ENCODE measurements at regions not wholly inside any gene's neighbourhood (a gene's known extent, or its start where the extent isn't known, plus 50 kb on each side); places are given as distances from the start of the nearest gene placed in this dataset.

GRCh38 chr1:8122477-8123407, 96.6 kb upstream of the ERRFI1 start (continued):
- TF ChIP-seq AHDC1 (CRISPR knock-in tag; IDR thresholded peaks at IDR 0.05; ENCODE audit: borderline replicate concordance) (no peak), ARNT (IDR thresholded peaks at IDR 0.05) (no peak), ZNF331 (CRISPR knock-in tag; IDR thresholded peaks at IDR 0.05) (no peak), YY1 (IDR thresholded peaks at IDR 0.05; ENCODE audit: insufficient read depth, insufficient replicate concordance, low read depth, low read length) (peak; percentile 23), ZBTB20 (CRISPR knock-in tag; IDR thresholded peaks at IDR 0.05; ENCODE audit: borderline replicate concordance, low read depth) (no peak)

- WGBS (ENCODE audit: low lambda C conversion rate) = 85% methylated on average over 3 of the region's 3 CpGs
- no TSS peak for BruUV-seq (replicated peaks)
- Histone ChIP-seq H2AFZ (ENCODE audit: low read length) (no peak overlapping the region), H4K20me1 (ENCODE audit: insufficient read depth, low read length) (no peaks in the 10 kb centered on the region), H3K4me3 (replicated peaks in 1 of 3; ENCODE audit: insufficient read depth in 1 of 3, low read depth in 2 of 3, low read length in 3 of 3) (no peak overlapping the region; a peak in 1 of 6 replicates), H3K4me2 (ENCODE audit: low read depth, low read length) (peak overlapping the region; percentile 64), H3K27ac (ENCODE audit: extremely low read length, insufficient read depth, low read length) (peak overlapping the region; percentile 97), H3K79me2 (ENCODE audit: insufficient read depth, low read length) (peaks cover 3% of the 10 kb centered on the region), H3K36me3 (replicated peaks in 1 of 2; ENCODE audit: control insufficient read depth in 1 of 2, insufficient read depth in 2 of 2, low read length in 2 of 2) (no peaks in the 10 kb centered on the region), H3K9me3 (ENCODE audit: low read length) (peaks cover 15% of the 10 kb centered on the region; the same call in 1 of the 2 replicates), H3K9ac (ENCODE audit: insufficient read depth, low read depth, low read length) (peak overlapping the region; percentile 69), H3K27me3 (ENCODE audit: control insufficient read depth in 1 of 2, insufficient read depth in 2 of 2, low read length in 2 of 2) (no peaks in the 10 kb centered on the region), H3K4me1 (ENCODE audit: insufficient read depth, low read length) (peaks cover 72% of the 10 kb centered on the region)
- ChIA-PET CTCF (ENCODE audit: low intra/inter-chr PET ratio, low total read pairs) (no interaction called here), POLR2A (interaction anchor here (0.5 to 4.7 kb wide), 22 partner anchors 11 to 95 kb away, joined by 3 to 64 read pairs (median 12); partner anchors contain the start of gene ERRFI1)
- in situ Hi-C loops (cut with HindIII; ENCODE audit: extremely low pct_ligation_motif_present, low pct_unique_long_range_greater_than_20kb) (no loop called here), intact Hi-C loops (cut with micrococcal nuclease; ENCODE audit: unreplicated experiment) (loop anchor here (5.0 kb wide), 1 partner anchor 45 kb away; no protein-coding TSS in a partner anchor)
- no peak for FAIRE-seq
- no peak for ATAC-seq
- DNase-seq (ENCODE audit: low spot score) = no peak
- TF ChIP-seq MLXIP (CRISPR knock-in tag; IDR thresholded peaks at IDR 0.05; ENCODE audit: borderline replicate concordance) (no peak), ZNF660 (CRISPR knock-in tag; IDR thresholded peaks at IDR 0.05; ENCODE audit: borderline replicate concordance, low read depth) (no peak), REXO4 (CRISPR knock-in tag; IDR thresholded peaks at IDR 0.05; ENCODE audit: borderline replicate concordance) (no peak), MAFK (conservative IDR thresholded peaks at IDR 0.05 in 1 of 2, IDR thresholded peaks at IDR 0.05 in 1 of 2; ENCODE audit: low read length in 2 of 2) (peak; percentile 42 to 57; a peak in 2 of 4 replicates), MAFF (IDR thresholded peaks at IDR 0.05; ENCODE audit: low read depth, low read length) (0 out of 2 replicates have a peak, but pooled peaks have one; percentile 16), CSRNP1 (CRISPR knock-in tag; IDR thresholded peaks at IDR 0.05) (no peak)
These were observed 96.0 kb upstream of the ERRFI1 start for GRCh38 chr1:8122160-8122476.
